GM12865 (cell line): ENCODE measurements at regions not wholly inside any gene's neighbourhood (a gene's known extent, or its start where the extent isn't known, plus 50 kb on each side); places are given as distances from the start of the nearest gene placed in this dataset.

ENCODE experiments used
- DNase-seq: peaks from one replicate; pipeline ENCODE4 v3.0.0; 2010; ENCODE audit warnings: low read depth
- H3K4me3 ChIP-seq: 2 replicates; pipeline ENCODE4 v1.5.1; 2011; ENCODE audit warnings: mild to moderate bottlenecking, low read depth, low read length, control low read depth
- CTCF ChIP-seq: IDR thresholded peaks from 2 replicates; pipeline ENCODE4 v1.5.1; 2011; ENCODE audit warnings: low read length, control low read depth, low read depth, inconsistent platforms; ENCODE audit not compliant: insufficient read depth; ENCODE audit errors: missing control alignments

- DNase-seq: no peak
- no peak for TF ChIP-seq CTCF
- H3K4me3 ChIP-seq: no peak overlapping the region
Observed at GRCh38 chr6:84926189-84927155, 162.1 kb upstream of the TBX18 start.

GRCh38 chr6:84921891-84922290 lies 157.5 kb upstream of the TBX18 start:
- no peak for TF ChIP-seq CTCF
- DNase-seq: no peak
- no peak overlapping the region for H3K4me3 ChIP-seq

GRCh38 chr6:84920021-84920420 lies 155.6 kb upstream of the TBX18 start:
- no peak for DNase-seq
- TF ChIP-seq CTCF: no peak

GRCh38 chr6:84916704-84917103 lies 152.3 kb upstream of the TBX18 start:
- DNase-seq: no peak
- H3K4me3 ChIP-seq: no peak overlapping the region
- TF ChIP-seq CTCF: no peak

More at GRCh38 chr6:84920021-84920420, 155.6 kb upstream of the TBX18 start:
- H3K4me3 ChIP-seq: no peak overlapping the region

- no peak for DNase-seq
Observed at GRCh38 chr6:84912472-84913322, 148.3 kb upstream of the TBX18 start.

More at GRCh38 chr6:84912472-84913322, 148.3 kb upstream of the TBX18 start:
- no peak for TF ChIP-seq CTCF
- no peak overlapping the region for H3K4me3 ChIP-seq
